Spleen (tissue), 11 donors: ENCODE measurements at regions not wholly inside any gene's neighbourhood (a gene's known extent, or its start where the extent isn't known, plus 50 kb on each side); places are given as distances from the start of the nearest gene placed in this dataset.

ENCODE experiments used
- DNase-seq: peaks from one replicate; pipeline ENCODE4 v3.0.0-alpha.2; 2020
- H3K27ac ChIP-seq, 8 donors: fragments of 200-600 bp; sonication (generic) in 7 of 8; 1 replicate in 4 of 8; 2 replicates in 4 of 8; pipeline versions ENCODE4 v1.5.0 to v1.8.0; 2016 to 2021; ENCODE audit warnings: inconsistent platforms in 4 of 8, mild to moderate bottlenecking in 4 of 8, moderate library complexity in 1 of 8
- H3K27me3 ChIP-seq, 7 donors: fragments of 200-600 bp; sonication (generic) in 6 of 7; replicated peaks in 1 of 7; 1 replicate in 4 of 7; 2 replicates in 3 of 7; pipeline versions ENCODE4 v1.5.0 to v1.8.0; 2016 to 2021; ENCODE audit warnings: inconsistent platforms in 3 of 7, mild to moderate bottlenecking in 1 of 7
- H3K36me3 ChIP-seq, 6 donors: fragments of 200-600 bp; sonication (generic) in 5 of 6; 1 replicate in 4 of 6; 2 replicates in 2 of 6; pipeline versions ENCODE4 v1.5.0 to v1.8.0; 2016 to 2021; ENCODE audit warnings: inconsistent platforms in 2 of 6
- H3K4me1 ChIP-seq, 6 donors: fragments of 200-600 bp; sonication (generic) in 5 of 6; 1 replicate in 3 of 6; 2 replicates in 3 of 6; pipeline versions ENCODE4 v1.5.0 to v1.8.0; 2016 to 2021; ENCODE audit warnings: inconsistent platforms in 3 of 6
- H3K4me3 ChIP-seq, 8 donors: fragments of 200-600 bp; sonication (generic) in 7 of 8; 1 replicate in 4 of 8; 2 replicates in 4 of 8; pipeline versions ENCODE4 v1.5.0 to v1.8.0; 2016 to 2021; ENCODE audit warnings: inconsistent platforms in 4 of 8, mild to moderate bottlenecking in 4 of 8, moderate library complexity in 2 of 8
- H3K9me3 ChIP-seq, 8 donors: fragments of 200-600 bp; sonication (generic) in 7 of 8; 1 replicate in 4 of 8; 2 replicates in 4 of 8; pipeline versions ENCODE4 v1.5.0 to v1.8.0; 2016 to 2021; ENCODE audit warnings: inconsistent platforms in 4 of 8
- CTCF ChIP-seq, 11 experiments: fragments of 200-600 bp in 7 of 11; fragments of 450-650 bp in 4 of 11; sonication (generic) in 4 of 11; IDR thresholded peaks in 8 of 11; conservative IDR thresholded peaks in 3 of 11; 1 replicate in 7 of 11; 2 replicates in 4 of 11; pipeline versions ENCODE4 v1.4.0 to v1.8.0; 2016 to 2021; ENCODE audit warnings: antibody characterized with exemption in 11 of 11, inconsistent platforms in 4 of 11, mild to moderate bottlenecking in 1 of 11
- POLR2A ChIP-seq, 3 donors: fragments of 450-650 bp; IDR thresholded peaks; one replicate each; pipeline ENCODE4 v1.5.1; 2017; ENCODE audit warnings: antibody characterized with exemption in 3 of 3, mild to moderate bottlenecking in 1 of 3
- POLR2AphosphoS5 ChIP-seq, 3 donors: sonication (generic); formaldehyde crosslinking; IDR thresholded peaks; one replicate each; pipeline ENCODE4 v1.5.1; 2017; ENCODE audit warnings: antibody characterized with exemption in 3 of 3
- WGBS, 5 donors: extraction: QIAGEN DNeasy Blood & Tissue Kit in 3 of 5; methylation state at CpG; one replicate each; pipeline versions ENCODE4 v1.1.5 to v1.1.7; 2013 to 2018; 5-methylcytosine and 5-hydroxymethylcytosine counted together
- intact Hi-C: fragments of 100-400 bp; cut with DNase I; formaldehyde crosslinking; loops from one replicate; pipeline ENCODE4 v1.15.0; 2023; ENCODE audit warnings: low total_unique reads
- donor health status: healthy with polysubstance abuse.
- donor health status: DM: no; HTN: no; CAD: no; lungs with moderate emphysema.
- donor health status: DM: no; HTN: no; CAD: no.
- donor health status: Bipolar disorder and iron deficiency.
- donor health status: healthy.
- donor health status: DM: no; HTN: no; CAD: no.
- donor health status: DM: yes; HTN: yes; CAD: no.

GRCh38 chr6:1139155-1139890 is 172.6 kb upstream of the FOXQ1 start:
- Histone ChIP-seq H3K27ac (no peak overlapping the region), H3K4me1 (no peaks in the 10 kb centered on the region), H3K36me3 (no peaks in the 10 kb centered on the region), H3K4me3 (no peak overlapping the region), H3K27me3 (peaks cover 0 to 4% (median 0%) of the 10 kb centered on the region in 7 donors), H3K9me3 (peaks cover 0 to 10% (median 5%) of the 10 kb centered on the region in 8 donors)
- 63 to 74% (median 70%) methylated on average over 4 of the region's 4 CpGs for WGBS, 5 donors
- TF ChIP-seq CTCF (IDR thresholded peaks at IDR 0.05 in 8 of 11, conservative IDR thresholded peaks at IDR 0.05 in 3 of 11) (no peak), POLR2AphosphoS5 (IDR thresholded peaks at IDR 0.05) (no peak), POLR2A (IDR thresholded peaks at IDR 0.05) (no peak)
- DNase-seq = no peak
- intact Hi-C loops = no loop called here

GRCh38 chr6:1137849-1138248 is 174.0 kb upstream of the FOXQ1 start:
- Histone ChIP-seq H3K27ac (no peak overlapping the region), H3K9me3 (peaks cover 0 to 10% (median 5%) of the 10 kb centered on the region in 8 donors), H3K36me3 (no peaks in the 10 kb centered on the region), H3K4me1 (no peaks in the 10 kb centered on the region), H3K27me3 (peaks cover 0 to 9% (median 0%) of the 10 kb centered on the region in 7 donors), H3K4me3 (no peak overlapping the region)
- intact Hi-C loops = no loop called here
- 84 to 95% (median 87%) methylated on average over 6 of the region's 6 CpGs for WGBS, 5 donors
- DNase-seq = no peak
- TF ChIP-seq POLR2A (IDR thresholded peaks at IDR 0.05) (no peak), POLR2AphosphoS5 (IDR thresholded peaks at IDR 0.05) (no peak), CTCF (IDR thresholded peaks at IDR 0.05 in 8 of 11, conservative IDR thresholded peaks at IDR 0.05 in 3 of 11) (no peak)

GRCh38 chr6:1136827-1137226 is 175.1 kb upstream of the FOXQ1 start:
- Histone ChIP-seq H3K4me3 (no peak overlapping the region), H3K36me3 (no peaks in the 10 kb centered on the region), H3K27me3 (peaks cover 0 to 9% (median 0%) of the 10 kb centered on the region in 7 donors), H3K4me1 (no peaks in the 10 kb centered on the region), H3K27ac (no peak overlapping the region), H3K9me3 (peaks cover 0 to 10% (median 5%) of the 10 kb centered on the region in 8 donors)
- intact Hi-C loops = no loop called here
- DNase-seq = no peak
- 83 to 87% (median 85%) methylated on average over 4 of the region's 4 CpGs for WGBS, 5 donors
- TF ChIP-seq POLR2AphosphoS5 (IDR thresholded peaks at IDR 0.05) (no peak), CTCF (IDR thresholded peaks at IDR 0.05 in 8 of 11, conservative IDR thresholded peaks at IDR 0.05 in 3 of 11) (no peak), POLR2A (IDR thresholded peaks at IDR 0.05) (no peak)

- Histone ChIP-seq H3K27ac (no peak overlapping the region), H3K27me3 (peaks cover 0 to 9% (median 0%) of the 10 kb centered on the region in 7 donors), H3K36me3 (no peaks in the 10 kb centered on the region), H3K9me3 (peaks cover 0 to 10% (median 5%) of the 10 kb centered on the region in 8 donors), H3K4me3 (no peak overlapping the region), H3K4me1 (no peaks in the 10 kb centered on the region)
- WGBS, 5 donors = 56 to 75% (median 73%) methylated on average over 10 of the region's 10 CpGs
- DNase-seq = no peak
- intact Hi-C loops = no loop called here
- TF ChIP-seq POLR2AphosphoS5 (IDR thresholded peaks at IDR 0.05) (peak in 1 of 3 donors; percentile 4), CTCF (IDR thresholded peaks at IDR 0.05 in 8 of 11, conservative IDR thresholded peaks at IDR 0.05 in 3 of 11) (no peak), POLR2A (IDR thresholded peaks at IDR 0.05) (no peak)
Measured at GRCh38 chr6:1136415-1136774, 175.5 kb upstream of the FOXQ1 start.
